ENCODE measurements at regions not wholly inside any gene's neighbourhood (a gene's known extent, or its start where the extent isn't known, plus 50 kb on each side); places are given as distances from the start of the nearest gene placed in this dataset.
"Not testable (repeated sequence)": the region's sequence is repeated elsewhere in the genome, so short reads cannot be mapped to it uniquely, and the experiment has no call there.

DNA sequence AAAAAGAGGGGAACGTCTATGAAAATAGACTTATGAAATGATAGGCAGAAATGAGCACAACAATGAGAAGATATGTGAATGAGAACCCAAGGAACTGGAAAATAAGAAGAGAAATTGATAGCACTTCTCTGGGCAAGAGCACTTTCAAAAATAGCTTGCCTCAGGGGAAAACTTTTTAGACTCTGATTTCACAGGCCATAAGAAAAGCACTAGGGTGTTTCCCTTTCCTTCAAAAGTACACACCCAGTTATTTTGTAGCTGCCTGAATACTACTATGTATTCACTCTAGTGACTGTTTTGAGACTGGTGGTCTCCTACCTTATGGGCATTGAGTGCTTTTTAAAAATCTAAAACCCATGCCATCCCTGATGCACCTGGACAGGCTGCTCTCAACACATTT is 172.3 kb upstream of the SOX6 start:
- no peaks in the 10 kb centered on the region for H3K36me3 Mint-ChIP-seq (ENCODE audit: insufficient read depth, unreplicated experiment)
- no peak overlapping the region for H3K4me3 Mint-ChIP-seq (ENCODE audit: unreplicated experiment)
- ChIA-PET CTCF (no interaction called here), POLR2A (no interaction called here)
- TF ChIP-seq, protein P1, sequence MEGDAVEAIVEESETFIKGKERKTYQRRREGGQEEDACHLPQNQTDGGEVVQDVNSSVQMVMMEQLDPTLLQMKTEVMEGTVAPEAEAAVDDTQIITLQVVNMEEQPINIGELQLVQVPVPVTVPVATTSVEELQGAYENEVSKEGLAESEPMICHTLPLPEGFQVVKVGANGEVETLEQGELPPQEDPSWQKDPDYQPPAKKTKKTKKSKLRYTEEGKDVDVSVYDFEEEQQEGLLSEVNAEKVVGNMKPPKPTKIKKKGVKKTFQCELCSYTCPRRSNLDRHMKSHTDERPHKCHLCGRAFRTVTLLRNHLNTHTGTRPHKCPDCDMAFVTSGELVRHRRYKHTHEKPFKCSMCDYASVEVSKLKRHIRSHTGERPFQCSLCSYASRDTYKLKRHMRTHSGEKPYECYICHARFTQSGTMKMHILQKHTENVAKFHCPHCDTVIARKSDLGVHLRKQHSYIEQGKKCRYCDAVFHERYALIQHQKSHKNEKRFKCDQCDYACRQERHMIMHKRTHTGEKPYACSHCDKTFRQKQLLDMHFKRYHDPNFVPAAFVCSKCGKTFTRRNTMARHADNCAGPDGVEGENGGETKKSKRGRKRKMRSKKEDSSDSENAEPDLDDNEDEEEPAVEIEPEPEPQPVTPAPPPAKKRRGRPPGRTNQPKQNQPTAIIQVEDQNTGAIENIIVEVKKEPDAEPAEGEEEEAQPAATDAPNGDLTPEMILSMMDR (IDR thresholded peaks at IDR 0.05; ENCODE audit: insufficient read depth in 1 of 2, low read depth in 1 of 2, low read length in 1 of 2, severe bottlenecking in 1 of 2, unreplicated experiment in 1 of 2): no peak
- H3K4me1 Mint-ChIP-seq (ENCODE audit: low read depth, unreplicated experiment): peaks cover 9% of the 10 kb centered on the region
- no TSS peak for BruUV-seq (replicated peaks)
- Histone ChIP-seq H3K9me3 (no peaks in the 10 kb centered on the region), H3K4me1 (no peaks in the 10 kb centered on the region), H3K27me3 (replicated peaks; ENCODE audit: control insufficient read depth, insufficient read depth, low read length) (no peaks in the 10 kb centered on the region), H3K4me3 (ENCODE audit: low read depth, low read length) (no peak overlapping the region), H3K36me3 (ENCODE audit: control insufficient read depth, insufficient read depth, low read length) (no peaks in the 10 kb centered on the region)
- intact Hi-C loops (cut with micrococcal nuclease; ENCODE audit: unreplicated experiment): no loop called here
- no peak overlapping the region for H3K27ac Mint-ChIP-seq (ENCODE audit: unreplicated experiment)
- H3K27me3 Mint-ChIP-seq (ENCODE audit: insufficient read depth, unreplicated experiment): no peaks in the 10 kb centered on the region
- no peaks in the 10 kb centered on the region for H3K9me3 Mint-ChIP-seq (ENCODE audit: unreplicated experiment)
- DNase-seq: no peak

DNA sequence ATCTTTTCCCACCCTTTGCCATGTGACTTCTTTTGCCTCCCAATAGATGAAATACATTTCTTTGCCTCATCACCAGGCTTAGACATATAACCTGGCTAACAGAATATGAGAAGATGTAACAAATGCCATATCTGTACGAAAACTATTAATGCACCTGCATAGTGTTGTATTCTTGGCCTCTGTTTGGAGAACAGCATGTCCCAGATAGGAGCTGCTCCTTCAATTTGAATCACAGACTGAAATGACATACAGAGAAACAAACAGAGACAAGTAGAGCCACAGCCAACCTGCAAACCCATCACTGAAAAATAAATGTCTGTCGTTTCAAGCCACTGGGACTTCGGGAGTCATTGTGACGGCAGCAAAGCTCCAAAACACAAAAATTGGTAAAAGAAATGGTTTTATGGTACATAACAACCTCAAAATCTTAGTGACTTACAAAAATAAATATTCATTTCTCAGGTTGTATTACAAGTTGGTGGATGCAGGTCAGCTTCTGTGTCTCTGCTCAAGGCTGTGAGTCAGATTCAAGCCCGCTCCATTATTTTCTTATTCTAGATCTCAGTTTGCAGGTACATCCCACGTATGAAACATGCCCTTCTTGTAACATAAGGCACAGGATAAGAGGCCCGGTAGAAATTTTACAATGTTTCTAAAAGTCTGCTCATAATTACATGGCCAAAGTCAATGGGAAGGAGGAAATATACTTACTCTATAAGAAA is 171.3 kb upstream of the SOX6 start:
- H3K36me3 ChIP-seq (ENCODE audit: control insufficient read depth, insufficient read depth, low read length): no peaks in the 10 kb centered on the region
- CTCF ChIA-PET: no interaction called here
- no peaks in the 10 kb centered on the region for H3K4me1 ChIP-seq
- no peaks in the 10 kb centered on the region for H3K9me3 ChIP-seq
- H3K4me3 ChIP-seq (ENCODE audit: low read depth, low read length): no peak overlapping the region
- no peaks in the 10 kb centered on the region for H3K27me3 ChIP-seq (replicated peaks; ENCODE audit: control insufficient read depth, insufficient read depth, low read length)
- intact Hi-C loops (cut with micrococcal nuclease; ENCODE audit: unreplicated experiment): no loop called here
- no peaks in the 10 kb centered on the region for H3K9me3 Mint-ChIP-seq (ENCODE audit: unreplicated experiment)
- H3K27me3 Mint-ChIP-seq (ENCODE audit: insufficient read depth, unreplicated experiment): no peaks in the 10 kb centered on the region
- no TSS peak for BruUV-seq (replicated peaks)
- peaks cover 9% of the 10 kb centered on the region for H3K4me1 Mint-ChIP-seq (ENCODE audit: low read depth, unreplicated experiment)
- DNase-seq: no peak
- H3K36me3 Mint-ChIP-seq (ENCODE audit: insufficient read depth, unreplicated experiment): no peaks in the 10 kb centered on the region
- no peak overlapping the region for H3K27ac Mint-ChIP-seq (ENCODE audit: unreplicated experiment)
- TF ChIP-seq, protein P1 (IDR thresholded peaks at IDR 0.05; ENCODE audit: insufficient read depth in 1 of 2, low read depth in 1 of 2, low read length in 1 of 2, severe bottlenecking in 1 of 2, unreplicated experiment in 1 of 2): no peak
- H3K4me3 Mint-ChIP-seq (ENCODE audit: unreplicated experiment): no peak overlapping the region
- POLR2A ChIA-PET: no interaction called here

DNA sequence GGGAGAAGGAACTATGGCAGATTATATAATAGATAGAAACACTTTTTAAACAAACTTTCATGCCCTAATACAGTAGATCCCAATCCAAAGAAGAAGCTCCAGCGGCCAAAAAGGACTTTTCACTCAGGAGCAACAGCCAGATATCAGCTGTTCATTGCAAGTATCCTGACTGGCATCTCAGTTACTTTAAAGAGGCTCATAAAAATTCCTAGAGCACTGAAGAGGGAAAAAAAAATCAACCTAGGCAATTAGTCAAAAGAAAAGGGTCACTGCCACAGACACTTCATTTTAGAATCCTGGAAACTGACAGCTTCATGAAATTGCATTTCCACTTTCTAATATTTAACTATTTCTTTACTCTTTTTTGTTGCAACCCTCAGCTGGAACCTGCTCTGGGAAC is 170.6 kb upstream of the SOX6 start:
- intact Hi-C loops (cut with micrococcal nuclease; ENCODE audit: unreplicated experiment): no loop called here
- no peaks in the 10 kb centered on the region for H3K9me3 Mint-ChIP-seq (ENCODE audit: unreplicated experiment)
- Histone ChIP-seq H3K4me1 (no peaks in the 10 kb centered on the region), H3K36me3 (ENCODE audit: control insufficient read depth, insufficient read depth, low read length) (no peaks in the 10 kb centered on the region), H3K27me3 (replicated peaks; ENCODE audit: control insufficient read depth, insufficient read depth, low read length) (no peaks in the 10 kb centered on the region), H3K4me3 (ENCODE audit: low read depth, low read length) (no peak overlapping the region), H3K9me3 (no peaks in the 10 kb centered on the region)
- ChIA-PET CTCF (no interaction called here), POLR2A (no interaction called here)
- BruUV-seq (replicated peaks): no TSS peak
- no peaks in the 10 kb centered on the region for H3K36me3 Mint-ChIP-seq (ENCODE audit: insufficient read depth, unreplicated experiment)
- H3K4me3 Mint-ChIP-seq (ENCODE audit: unreplicated experiment): no peak overlapping the region
- TF ChIP-seq, protein P1 (IDR thresholded peaks at IDR 0.05; ENCODE audit: insufficient read depth in 1 of 2, low read depth in 1 of 2, low read length in 1 of 2, severe bottlenecking in 1 of 2, unreplicated experiment in 1 of 2): no peak
- no peak overlapping the region for H3K27ac Mint-ChIP-seq (ENCODE audit: unreplicated experiment)
- no peak for DNase-seq
- H3K4me1 Mint-ChIP-seq (ENCODE audit: low read depth, unreplicated experiment): peaks cover 9% of the 10 kb centered on the region
- no peaks in the 10 kb centered on the region for H3K27me3 Mint-ChIP-seq (ENCODE audit: insufficient read depth, unreplicated experiment)

DNA sequence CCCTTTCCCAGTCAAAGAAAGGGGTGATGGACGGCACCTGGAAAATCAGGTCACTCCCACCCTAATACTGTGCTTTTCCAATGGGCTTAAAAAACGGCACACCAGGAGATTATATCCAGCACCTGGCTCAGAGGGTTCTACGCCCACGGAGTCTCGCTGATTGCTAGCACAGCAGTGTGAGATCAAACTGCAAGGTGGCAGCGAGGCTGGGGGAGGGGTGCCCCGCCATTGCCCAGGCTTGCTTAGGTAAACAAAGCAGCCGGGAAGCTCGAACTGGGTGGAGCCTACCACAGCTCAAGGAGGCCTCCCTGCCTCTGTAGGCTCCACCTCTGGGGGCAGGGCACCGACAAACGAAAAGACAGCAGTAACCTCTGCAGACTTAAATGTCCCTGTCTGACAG is 164.4 kb upstream of the SOX6 start:
- DNase-seq; BruUV-seq (replicated peaks); H3K4me3 Mint-ChIP-seq (ENCODE audit: unreplicated experiment); H3K27me3 ChIP-seq (replicated peaks; ENCODE audit: control insufficient read depth, insufficient read depth, low read length); intact Hi-C loops (cut with micrococcal nuclease; ENCODE audit: unreplicated experiment); POLR2A ChIA-PET; H3K27me3 Mint-ChIP-seq (ENCODE audit: insufficient read depth, unreplicated experiment); H3K9me3 ChIP-seq; H3K36me3 Mint-ChIP-seq (ENCODE audit: insufficient read depth, unreplicated experiment); H3K4me3 ChIP-seq (ENCODE audit: low read depth, low read length); H3K4me1 Mint-ChIP-seq (ENCODE audit: low read depth, unreplicated experiment); H3K4me1 ChIP-seq; H3K36me3 ChIP-seq (ENCODE audit: control insufficient read depth, insufficient read depth, low read length); H3K27ac Mint-ChIP-seq (ENCODE audit: unreplicated experiment); CTCF ChIA-PET; H3K9me3 Mint-ChIP-seq (ENCODE audit: unreplicated experiment): not testable (repeated sequence)
